Skeletal muscle tissue (tissue), 3 donors: ENCODE measurements at regions not wholly inside any gene's neighbourhood (a gene's known extent, or its start where the extent isn't known, plus 50 kb on each side); places are given as distances from the start of the nearest gene placed in this dataset.

Experiments
- H3K27ac ChIP-seq: one replicate; pipeline ENCODE4 v1.7.0; 2013; ENCODE audit warnings: mild to moderate bottlenecking, low read depth, low read length, inconsistent platforms
- H3K27me3 ChIP-seq, 3 donors: one replicate each; pipeline ENCODE4 v1.7.0; 2013; ENCODE audit warnings: low read length in 3 of 3; ENCODE audit not compliant: control insufficient read depth in 3 of 3, insufficient read depth in 3 of 3
- H3K36me3 ChIP-seq, 3 donors: one replicate each; pipeline ENCODE4 v1.7.0; 2013; ENCODE audit warnings: low read length in 3 of 3; ENCODE audit not compliant: control insufficient read depth in 3 of 3, insufficient read depth in 3 of 3
- H3K4me1 ChIP-seq, 3 donors: one replicate each; pipeline ENCODE4 v1.7.0; 2013; ENCODE audit warnings: low read length in 3 of 3, mild to moderate bottlenecking in 3 of 3; ENCODE audit not compliant: control insufficient read depth in 3 of 3, insufficient read depth in 3 of 3
- H3K4me3 ChIP-seq, 3 donors: one replicate each; pipeline ENCODE4 v1.7.0; 2013; ENCODE audit warnings: low read length in 3 of 3
- H3K9ac ChIP-seq, 3 donors: one replicate each; pipeline ENCODE4 v1.7.0; 2013; ENCODE audit warnings: low read length in 3 of 3, mild to moderate bottlenecking in 3 of 3, moderate library complexity in 2 of 3, low read depth in 1 of 3
- H3K9me3 ChIP-seq, 3 donors: one replicate each; pipeline ENCODE4 v1.7.0; 2013; ENCODE audit warnings: low read length in 3 of 3; ENCODE audit not compliant: control insufficient read depth in 3 of 3
- donor health status: Osteomylitis.

DNA sequence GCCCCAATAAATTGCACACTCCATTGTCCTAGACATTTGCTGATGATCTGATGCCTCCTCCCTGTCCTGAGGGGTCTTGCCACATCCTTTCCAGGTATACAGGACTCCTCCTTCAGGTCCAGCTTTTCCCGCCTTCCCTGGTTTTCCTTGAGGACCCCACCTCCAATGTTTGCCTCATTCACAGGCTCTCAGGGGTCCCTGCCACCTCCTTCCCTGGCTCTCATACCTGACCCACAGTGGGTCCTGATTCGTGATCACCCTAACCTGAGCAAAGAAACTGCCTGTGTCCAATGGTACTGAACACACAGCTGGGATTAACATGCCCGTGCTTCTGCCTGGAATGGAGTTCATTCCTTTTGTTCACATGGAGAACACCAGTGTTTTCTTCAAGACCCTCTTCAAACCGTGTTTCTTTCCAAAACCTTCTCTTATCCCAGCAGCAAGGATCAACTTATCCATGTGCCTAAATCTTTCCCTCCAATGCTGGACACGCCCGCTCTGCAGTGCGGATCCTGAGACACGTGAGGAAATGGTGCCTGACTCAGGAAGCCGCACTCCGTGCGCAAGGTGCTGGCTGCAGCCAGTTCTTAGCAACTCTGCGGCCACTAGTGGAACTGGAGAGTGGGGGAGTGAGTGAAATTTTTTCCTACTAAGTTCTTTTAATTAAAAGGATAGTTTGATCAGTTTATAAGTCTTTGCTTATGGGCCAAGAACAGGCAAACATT lies 354.6 kb upstream of the SHH start:
- peaks cover 0 to 26% (median 2%) of the 10 kb centered on the region in 3 donors for H3K27me3 ChIP-seq
- H3K9me3 ChIP-seq, result no peaks in the 10 kb centered on the region
- no peaks in the 10 kb centered on the region for H3K36me3 ChIP-seq
- no peak overlapping the region for H3K4me3 ChIP-seq
- no peak overlapping the region for H3K9ac ChIP-seq
- no peak overlapping the region for H3K27ac ChIP-seq
- H3K4me1 ChIP-seq, result no peaks in the 10 kb centered on the region

DNA sequence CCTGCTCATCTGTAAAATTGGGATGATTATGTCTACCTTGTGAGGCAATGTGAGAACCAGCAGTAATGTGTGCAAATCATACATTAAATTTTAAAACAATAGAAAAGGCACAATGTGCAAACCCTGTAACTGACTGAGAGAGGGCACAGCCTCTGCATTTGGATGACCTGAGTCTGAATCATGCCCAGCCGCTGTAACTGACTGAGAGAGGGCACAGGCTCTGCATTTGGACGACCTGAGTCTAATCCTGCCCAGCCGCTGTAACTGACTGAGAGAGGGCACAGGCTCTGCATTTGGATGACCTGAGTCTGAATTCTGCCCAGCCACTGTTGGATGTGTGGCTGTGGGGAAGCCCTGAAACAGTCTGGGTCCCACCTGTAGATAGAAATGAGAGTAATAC lies 351.5 kb upstream of the SHH start:
- H3K27me3 ChIP-seq, result peaks cover 0 to 25% (median 0%) of the 10 kb centered on the region in 3 donors
- H3K4me1 ChIP-seq, result no peaks in the 10 kb centered on the region
- H3K4me3 ChIP-seq, result no peak overlapping the region
- no peak overlapping the region for H3K27ac ChIP-seq
- no peak overlapping the region for H3K9ac ChIP-seq
- no peaks in the 10 kb centered on the region for H3K36me3 ChIP-seq
- no peaks in the 10 kb centered on the region for H3K9me3 ChIP-seq

DNA sequence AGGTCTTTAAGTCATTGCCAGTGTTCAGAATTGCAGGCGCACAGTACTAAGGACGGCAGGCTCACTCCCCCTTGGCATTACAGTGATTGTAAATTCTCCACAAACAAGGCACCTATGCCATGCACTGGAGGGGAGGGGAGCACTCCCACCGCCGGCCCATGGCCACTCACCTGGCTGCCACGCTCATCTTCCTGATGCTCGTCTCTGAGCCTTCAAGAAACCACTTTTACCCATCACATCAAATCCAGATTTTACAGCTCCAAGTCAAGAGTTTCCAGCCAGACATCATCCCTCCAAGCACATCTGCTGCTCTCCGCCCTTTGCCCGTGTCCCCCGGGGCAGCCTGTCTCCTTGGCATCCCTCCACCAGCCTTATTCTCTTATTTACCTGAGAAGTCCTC lies 350.2 kb upstream of the SHH start:
- Histone ChIP-seq H3K4me1 (no peaks in the 10 kb centered on the region), H3K9me3 (peaks cover 0 to 2% (median 0%) of the 10 kb centered on the region in 3 donors), H3K36me3 (no peaks in the 10 kb centered on the region), H3K27me3 (peaks cover 0 to 16% (median 0%) of the 10 kb centered on the region in 3 donors), H3K9ac (no peak overlapping the region), H3K4me3 (no peak overlapping the region), H3K27ac (no peak overlapping the region)

DNA sequence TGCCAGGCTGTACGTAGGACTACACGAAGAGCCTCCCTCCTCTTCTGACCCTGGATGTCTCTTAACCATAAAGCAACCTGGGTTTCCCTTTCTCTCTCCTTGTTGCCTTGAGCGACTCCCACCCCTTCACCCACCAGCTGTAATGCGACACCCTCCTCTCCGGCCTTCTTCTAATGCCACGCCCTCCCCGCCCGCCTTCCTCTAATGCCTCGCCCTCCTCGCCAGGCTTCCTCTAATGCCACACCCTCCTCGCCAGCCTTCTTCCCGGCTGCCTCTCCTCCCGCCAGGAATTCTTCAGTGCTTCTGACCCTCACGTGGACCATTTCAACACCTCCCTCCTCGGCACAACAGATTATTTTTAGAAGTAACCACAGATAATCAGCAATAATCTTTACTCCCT lies 348.5 kb upstream of the SHH start:
- H3K27ac ChIP-seq, result no peak overlapping the region
- no peaks in the 10 kb centered on the region for H3K4me1 ChIP-seq
- H3K9me3 ChIP-seq, result peaks cover 0 to 2% (median 0%) of the 10 kb centered on the region in 3 donors
- H3K27me3 ChIP-seq, result peaks cover 0 to 13% (median 0%) of the 10 kb centered on the region in 3 donors
- H3K36me3 ChIP-seq, result no peaks in the 10 kb centered on the region
- H3K9ac ChIP-seq, result no peak overlapping the region
- H3K4me3 ChIP-seq, result no peak overlapping the region

DNA sequence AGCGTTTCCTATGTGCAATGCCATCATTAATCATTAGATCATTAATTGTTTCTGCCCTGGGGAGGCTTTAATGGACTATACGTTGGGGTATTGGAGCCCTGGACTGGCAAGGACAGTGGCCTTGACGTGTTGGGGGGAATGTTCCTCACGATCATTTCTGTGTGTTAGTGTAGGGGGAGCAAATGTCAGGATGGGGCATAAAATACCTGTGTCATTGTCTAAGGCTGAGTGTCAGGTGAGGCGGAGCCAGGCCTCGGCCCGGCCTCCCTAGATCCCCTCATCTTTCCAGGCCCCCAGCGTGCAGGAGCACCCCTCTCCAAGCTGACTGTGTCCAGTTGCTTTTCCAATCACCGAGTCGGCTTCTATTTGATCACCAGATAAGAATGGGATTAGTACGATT lies 346.4 kb upstream of the SHH start:
- Histone ChIP-seq H3K4me3 (no peak overlapping the region), H3K9me3 (peaks cover 0 to 2% (median 0%) of the 10 kb centered on the region in 3 donors), H3K4me1 (no peaks in the 10 kb centered on the region), H3K27ac (no peak overlapping the region), H3K9ac (no peak overlapping the region), H3K36me3 (no peaks in the 10 kb centered on the region), H3K27me3 (peaks cover 0 to 10% (median 0%) of the 10 kb centered on the region in 3 donors)

DNA sequence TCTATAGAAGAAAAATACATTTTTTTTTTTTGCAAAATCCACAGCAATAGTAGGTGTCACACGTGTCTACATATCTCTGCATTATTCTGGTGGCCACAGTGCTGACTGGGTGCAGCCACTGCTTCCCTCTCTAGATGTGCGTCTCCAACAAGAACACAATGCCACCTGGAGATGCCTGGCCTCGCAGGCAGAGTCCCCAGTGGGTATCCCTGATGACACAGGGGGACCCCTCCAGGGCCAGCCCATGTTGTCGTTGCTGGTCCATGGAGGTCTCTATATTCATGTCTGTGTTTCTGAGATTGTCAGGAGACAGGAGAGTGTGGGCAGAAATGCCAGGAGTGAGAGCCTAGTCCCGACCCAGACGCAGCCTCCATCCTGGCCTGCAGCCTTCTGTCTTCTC lies 345.9 kb upstream of the SHH start:
- Histone ChIP-seq H3K36me3 (no peaks in the 10 kb centered on the region), H3K27me3 (peaks cover 0 to 8% (median 0%) of the 10 kb centered on the region in 3 donors), H3K4me3 (no peak overlapping the region), H3K9ac (no peak overlapping the region), H3K27ac (no peak overlapping the region), H3K4me1 (no peaks in the 10 kb centered on the region), H3K9me3 (peaks cover 0 to 2% (median 0%) of the 10 kb centered on the region in 3 donors)

DNA sequence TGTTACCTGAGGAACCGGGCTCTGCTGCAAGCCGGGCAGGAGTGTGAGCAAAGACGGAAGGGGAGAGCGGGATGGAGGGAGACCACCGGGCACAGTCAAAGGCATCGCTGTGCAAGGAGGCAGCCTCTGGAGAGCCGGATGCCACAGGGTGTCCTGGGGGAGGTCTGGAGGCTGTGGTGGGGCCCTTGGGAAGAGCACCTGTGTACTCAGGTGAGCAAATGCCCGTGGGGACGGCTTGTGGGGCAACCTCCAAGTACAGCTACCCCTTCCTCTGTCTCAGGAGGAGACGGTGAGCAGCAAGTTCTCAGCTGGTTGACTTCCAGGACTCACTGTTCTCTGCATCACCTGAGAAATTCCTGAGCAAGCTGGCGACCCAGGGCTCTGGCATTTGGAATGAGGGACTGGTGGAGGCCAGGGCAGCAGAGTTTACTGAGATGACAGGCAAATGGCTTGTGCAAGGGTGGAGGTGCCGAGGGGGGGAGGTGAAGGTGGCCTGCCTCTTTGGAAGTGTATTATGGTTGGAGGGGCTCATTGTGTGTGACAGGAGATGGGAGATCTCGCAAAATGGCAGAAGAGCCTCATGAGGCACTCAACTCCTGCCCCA lies 345.2 kb upstream of the SHH start:
- H3K4me1 ChIP-seq, result no peaks in the 10 kb centered on the region
- peaks cover 0 to 2% (median 0%) of the 10 kb centered on the region in 3 donors for H3K9me3 ChIP-seq
- no peak overlapping the region for H3K4me3 ChIP-seq
- H3K9ac ChIP-seq, result no peak overlapping the region
- H3K36me3 ChIP-seq, result no peaks in the 10 kb centered on the region
- H3K27ac ChIP-seq, result no peak overlapping the region
- peaks cover 0 to 5% (median 0%) of the 10 kb centered on the region in 3 donors for H3K27me3 ChIP-seq

DNA sequence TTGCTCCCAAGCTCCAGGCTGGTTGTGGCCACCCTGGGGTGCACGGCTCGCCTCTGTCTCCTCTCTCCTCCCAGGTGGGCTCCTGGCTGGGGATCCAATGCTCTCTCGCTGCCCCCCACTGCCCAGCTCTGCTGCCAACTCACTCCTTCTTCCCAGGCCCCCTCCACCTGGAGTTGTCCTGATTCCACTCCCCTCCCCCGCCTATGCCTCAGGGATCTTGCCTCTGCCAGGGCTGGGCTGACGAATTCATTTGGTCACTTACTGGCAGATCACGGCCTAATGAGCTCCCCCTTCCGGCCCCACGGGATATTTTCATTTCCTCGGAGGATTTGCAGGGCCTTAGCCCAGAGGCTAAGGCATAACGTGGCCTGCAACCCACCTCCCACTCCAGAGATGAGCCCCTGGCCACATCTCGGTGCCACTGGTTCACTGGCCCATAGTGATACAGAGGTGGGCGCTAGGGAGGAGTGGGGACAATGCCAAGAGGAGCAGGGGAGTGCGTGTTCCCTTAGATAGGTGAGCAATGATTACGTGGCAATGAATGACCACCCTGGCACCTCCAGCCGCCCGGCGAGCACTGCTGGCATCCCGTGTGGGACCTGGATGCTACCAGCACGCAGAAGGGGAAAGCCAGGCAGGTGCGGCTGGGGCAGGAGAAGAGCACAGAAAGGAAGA lies 344.6 kb upstream of the SHH start:
- H3K4me1 ChIP-seq, result no peaks in the 10 kb centered on the region
- H3K27ac ChIP-seq, result no peak overlapping the region
- H3K9ac ChIP-seq, result no peak overlapping the region

DNA sequence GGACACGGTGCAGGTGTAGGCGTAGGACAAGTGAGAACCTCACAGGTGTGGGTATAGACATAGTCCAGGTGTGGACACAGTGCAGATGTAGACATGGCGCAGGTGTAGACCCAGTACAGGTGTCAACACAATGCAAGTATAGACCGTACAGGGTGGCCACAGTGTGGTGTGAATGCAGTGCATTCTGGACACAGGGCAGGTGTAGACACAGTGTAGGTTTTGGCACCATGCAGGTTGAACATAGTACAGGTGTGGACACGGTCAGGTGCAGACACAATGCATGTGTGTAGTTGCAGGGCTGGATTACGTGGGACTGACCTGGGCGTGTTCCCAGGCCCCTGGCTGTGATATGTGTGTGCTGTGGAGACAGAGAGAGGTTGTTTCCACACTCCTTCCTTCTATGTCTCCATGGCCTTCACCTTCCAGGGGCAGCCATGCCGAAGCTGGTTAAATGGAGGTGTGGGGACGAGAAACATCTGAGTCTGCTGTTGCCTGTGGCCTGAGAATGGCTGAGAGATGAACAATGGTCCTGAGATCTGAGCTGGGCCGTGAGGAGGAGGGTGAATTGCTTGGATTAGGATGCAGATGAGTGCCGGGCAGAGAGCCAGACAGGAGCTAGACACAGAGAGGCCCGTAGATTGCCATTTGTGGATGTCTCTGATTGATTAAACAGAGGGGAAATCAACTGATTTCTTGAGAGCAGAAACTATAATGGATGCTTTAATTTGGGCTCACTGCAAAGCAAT lies 343.9 kb upstream of the SHH start:
- Histone ChIP-seq H3K9ac (no peak overlapping the region), H3K27ac (no peak overlapping the region), H3K27me3 (peaks cover 0 to 3% (median 0%) of the 10 kb centered on the region in 3 donors), H3K9me3 (peaks cover 0 to 2% (median 0%) of the 10 kb centered on the region in 3 donors), H3K36me3 (no peaks in the 10 kb centered on the region), H3K4me3 (no peak overlapping the region), H3K4me1 (no peaks in the 10 kb centered on the region)

More for the DNA sequence above, 344.6 kb upstream of the SHH start:
- Histone ChIP-seq H3K4me3 (no peak overlapping the region), H3K27me3 (peaks cover 0 to 3% (median 0%) of the 10 kb centered on the region in 3 donors), H3K36me3 (no peaks in the 10 kb centered on the region), H3K9me3 (peaks cover 0 to 2% (median 0%) of the 10 kb centered on the region in 3 donors)
